GM19193 (cell line): ENCODE measurements at regions not wholly inside any gene's neighbourhood (a gene's known extent, or its start where the extent isn't known, plus 50 kb on each side); places are given as distances from the start of the nearest gene placed in this dataset.

ENCODE experiments used
- POLR2A ChIP-seq: IDR thresholded peaks from 4 replicates; pipeline ENCODE4 v1.6.1; 2011; ENCODE audit not compliant: insufficient read depth, insufficient read length; ENCODE audit errors: extremely low read depth

GRCh38 chr10:91046869-91047268, 126.0 kb upstream of the ANKRD1 start:
- TF ChIP-seq POLR2A: no peak

GRCh38 chr10:91048380-91048779, 127.5 kb upstream of the ANKRD1 start:
- TF ChIP-seq POLR2A: no peak

- no peak for TF ChIP-seq POLR2A
These were observed 128.6 kb upstream of the ANKRD1 start for GRCh38 chr10:91049296-91049987.

- no peak for TF ChIP-seq POLR2A
These were observed 129.1 kb upstream of the ANKRD1 start for GRCh38 chr10:91049988-91050360.

GRCh38 chr10:91050371-91051034, 129.6 kb upstream of the ANKRD1 start:
- TF ChIP-seq POLR2A: no peak

GRCh38 chr10:91051829-91052228, 130.9 kb upstream of the ANKRD1 start:
- no peak for TF ChIP-seq POLR2A

- TF ChIP-seq POLR2A: no peak
These were observed 133.4 kb upstream of the ANKRD1 start for GRCh38 chr10:91054325-91054724.

GRCh38 chr10:91061187-91061586, 140.3 kb upstream of the ANKRD1 start:
- no peak for TF ChIP-seq POLR2A

- no peak for TF ChIP-seq POLR2A
These were observed 140.7 kb upstream of the ANKRD1 start for GRCh38 chr10:91061608-91062007.

GRCh38 chr10:91062091-91062490, 141.2 kb upstream of the ANKRD1 start:
- no peak for TF ChIP-seq POLR2A

GRCh38 chr10:91071786-91072185, 148.7 kb upstream of the PCGF5 start:
- no peak for TF ChIP-seq POLR2A

- no peak for TF ChIP-seq POLR2A
These were observed 147.0 kb upstream of the PCGF5 start for GRCh38 chr10:91073286-91073979.

- TF ChIP-seq POLR2A: no peak
These were observed 143.4 kb upstream of the PCGF5 start for GRCh38 chr10:91076991-91077548.

- TF ChIP-seq POLR2A: no peak
These were observed 142.9 kb upstream of the PCGF5 start for GRCh38 chr10:91077549-91078071.

- TF ChIP-seq POLR2A: no peak
These were observed 139.7 kb upstream of the PCGF5 start for GRCh38 chr10:91080776-91081175.
